OCI-LY7 (cell line): ENCODE measurements at regions not wholly inside any gene's neighbourhood (a gene's known extent, or its start where the extent isn't known, plus 50 kb on each side); places are given as distances from the start of the nearest gene placed in this dataset.

Experiments used
- BruUV-seq: library from RNA; stranded (reverse); fragments of 400-500 nt; replicated peaks from 2 replicates; lab custom pipeline; 2021; lab: Mats Ljungman, UMichigan
- CTCF ChIA-PET: fragments of 300-600 bp; sonication (Branson Sonifier 250); formaldehyde crosslinking; loops from one replicate; lab custom pipeline; 2022; ENCODE audit warnings: antibody characterized with exemption; ENCODE audit not compliant: unreplicated experiment; lab: Charles Lee
- POLR2A ChIA-PET: fragments of 300-600 bp; sonication (Branson Sonifier 250); formaldehyde crosslinking; loops from one replicate; lab custom pipeline; 2022; ENCODE audit warnings: antibody characterized with exemption; lab: Charles Lee
- DNase-seq: peaks from one replicate; pipeline ENCODE4 v3.0.0-alpha.2; 2015; ENCODE audit warnings: low spot score
- H2AFZ ChIP-seq: fragments of 200-600 bp; sonication (generic), shearing (Covaris generic); 2 replicates; pipeline ENCODE4 v1.6.1; 2014; ENCODE audit warnings: mild to moderate bottlenecking, antibody characterized with exemption, low read length, moderate library complexity
- H3K27ac ChIP-seq: fragments of 200-600 bp; sonication (generic); 2 replicates; pipeline ENCODE4 v1.5.1; 2014; ENCODE audit warnings: mixed run types, low read depth, mild to moderate bottlenecking, moderate library complexity, low read length, inconsistent platforms; ENCODE audit not compliant: poor library complexity, severe bottlenecking
- H3K36me3 ChIP-seq: fragments of 200-600 bp; sonication (generic); 2 replicates; pipeline ENCODE4 v1.6.1; 2014; ENCODE audit warnings: mild to moderate bottlenecking, antibody characterized with exemption, low read length, moderate library complexity, mixed read lengths; ENCODE audit not compliant: insufficient read depth
- H3K4me1 ChIP-seq: fragments of 200-600 bp; sonication (generic); 2 replicates; pipeline ENCODE4 v1.5.1; 2014; ENCODE audit warnings: mild to moderate bottlenecking, low read length; ENCODE audit not compliant: insufficient read depth, poor library complexity, severe bottlenecking
- H3K4me2 ChIP-seq: fragments of 200-600 bp; sonication (generic); 2 replicates; pipeline ENCODE4 v1.6.1; 2014; ENCODE audit warnings: mild to moderate bottlenecking, low read length
- H3K4me3 ChIP-seq: fragments of 200-600 bp; sonication (generic); 2 replicates; pipeline ENCODE4 v1.5.1; 2014; ENCODE audit warnings: mild to moderate bottlenecking, low read depth, low read length; ENCODE audit not compliant: poor library complexity, severe bottlenecking
- H3K79me2 ChIP-seq: fragments of 200-600 bp; sonication (generic); 2 replicates; pipeline ENCODE4 v1.6.1; 2016; ENCODE audit warnings: low read depth, mild to moderate bottlenecking, low read length, moderate library complexity, mixed read lengths; ENCODE audit not compliant: insufficient read depth
- H3K9me2 ChIP-seq: fragments of 200-600 bp; sonication (generic); 2 replicates; pipeline ENCODE4 v1.6.1; 2016; ENCODE audit warnings: mild to moderate bottlenecking, low read length, mixed read lengths; ENCODE audit not compliant: insufficient read depth
- H3K9me3 ChIP-seq: fragments of 200-600 bp; sonication (generic); 2 replicates; pipeline ENCODE4 v1.6.1; 2014; ENCODE audit warnings: mild to moderate bottlenecking, mixed run types, low read length, mixed read lengths
- H4K20me1 ChIP-seq: fragments of 200-600 bp; sonication (generic); 2 replicates; pipeline ENCODE4 v1.6.1; 2014; ENCODE audit warnings: mild to moderate bottlenecking, antibody characterized with exemption, low read length, moderate library complexity, mixed read lengths; ENCODE audit not compliant: insufficient read depth
- EZH2phosphoT487 ChIP-seq: fragments of 200-600 bp; sonication (generic); IDR thresholded peaks from 2 replicates; pipeline ENCODE4 v1.6.1; 2018; ENCODE audit warnings: low read depth, borderline replicate concordance, mild to moderate bottlenecking, mixed run types, antibody characterized with exemption, low read length, moderate library complexity, mixed read lengths
- intact Hi-C: fragments of 100-400 bp; cut with micrococcal nuclease; formaldehyde crosslinking; loops from one replicate; pipeline ENCODE4 v1.10.0; 2022; ENCODE audit not compliant: unreplicated experiment
- TF ChIP-seq, protein P1 (sequence below): fragments of 200-600 bp; sonication (generic); conservative IDR thresholded peaks from 2 replicates; pipeline ENCODE4 v1.5.1; 2014; ENCODE audit warnings: mild to moderate bottlenecking, antibody characterized with exemption, low read length, moderate library complexity, mixed read lengths

DNA sequence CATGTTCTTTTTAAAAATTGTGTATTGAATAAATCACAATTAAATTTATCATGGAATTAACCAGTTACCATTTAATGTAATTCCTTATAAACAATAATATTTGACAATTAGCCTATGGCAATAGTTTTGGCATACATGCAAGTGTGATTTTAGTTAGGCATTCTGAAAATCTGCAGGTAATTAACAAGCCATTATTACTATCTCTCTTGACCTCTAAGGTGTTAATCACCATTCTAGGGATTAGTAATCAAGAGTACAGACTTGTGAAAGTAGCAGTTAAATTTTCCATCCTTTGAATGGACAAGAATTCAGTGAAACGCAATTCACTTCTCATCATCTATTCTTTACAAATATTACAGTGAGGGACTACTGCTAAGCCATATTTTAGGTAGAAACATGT, 127.7 kb upstream of the CHST9 start:
- no TSS peak for BruUV-seq
- Histone ChIP-seq H3K9me3 (no peaks in the 10 kb centered on the region), H3K4me3 (no peak overlapping the region), H3K4me1 (no peaks in the 10 kb centered on the region), H3K79me2 (no peaks in the 10 kb centered on the region), H4K20me1 (no peaks in the 10 kb centered on the region), H3K36me3 (no peaks in the 10 kb centered on the region), H3K4me2 (no peak overlapping the region), H3K27ac (no peak overlapping the region), H3K9me2 (no peaks in the 10 kb centered on the region), H2AFZ (no peak overlapping the region)
- no peak for DNase-seq
- ChIA-PET POLR2A (no interaction called here), CTCF (no interaction called here)
- intact Hi-C loops: loop anchor here (5.0 kb wide), 1 partner anchor 51 kb away; no protein-coding TSS in a partner anchor
- TF ChIP-seq, protein P1, sequence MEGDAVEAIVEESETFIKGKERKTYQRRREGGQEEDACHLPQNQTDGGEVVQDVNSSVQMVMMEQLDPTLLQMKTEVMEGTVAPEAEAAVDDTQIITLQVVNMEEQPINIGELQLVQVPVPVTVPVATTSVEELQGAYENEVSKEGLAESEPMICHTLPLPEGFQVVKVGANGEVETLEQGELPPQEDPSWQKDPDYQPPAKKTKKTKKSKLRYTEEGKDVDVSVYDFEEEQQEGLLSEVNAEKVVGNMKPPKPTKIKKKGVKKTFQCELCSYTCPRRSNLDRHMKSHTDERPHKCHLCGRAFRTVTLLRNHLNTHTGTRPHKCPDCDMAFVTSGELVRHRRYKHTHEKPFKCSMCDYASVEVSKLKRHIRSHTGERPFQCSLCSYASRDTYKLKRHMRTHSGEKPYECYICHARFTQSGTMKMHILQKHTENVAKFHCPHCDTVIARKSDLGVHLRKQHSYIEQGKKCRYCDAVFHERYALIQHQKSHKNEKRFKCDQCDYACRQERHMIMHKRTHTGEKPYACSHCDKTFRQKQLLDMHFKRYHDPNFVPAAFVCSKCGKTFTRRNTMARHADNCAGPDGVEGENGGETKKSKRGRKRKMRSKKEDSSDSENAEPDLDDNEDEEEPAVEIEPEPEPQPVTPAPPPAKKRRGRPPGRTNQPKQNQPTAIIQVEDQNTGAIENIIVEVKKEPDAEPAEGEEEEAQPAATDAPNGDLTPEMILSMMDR: no peak
- TF ChIP-seq EZH2phosphoT487: no peak

DNA sequence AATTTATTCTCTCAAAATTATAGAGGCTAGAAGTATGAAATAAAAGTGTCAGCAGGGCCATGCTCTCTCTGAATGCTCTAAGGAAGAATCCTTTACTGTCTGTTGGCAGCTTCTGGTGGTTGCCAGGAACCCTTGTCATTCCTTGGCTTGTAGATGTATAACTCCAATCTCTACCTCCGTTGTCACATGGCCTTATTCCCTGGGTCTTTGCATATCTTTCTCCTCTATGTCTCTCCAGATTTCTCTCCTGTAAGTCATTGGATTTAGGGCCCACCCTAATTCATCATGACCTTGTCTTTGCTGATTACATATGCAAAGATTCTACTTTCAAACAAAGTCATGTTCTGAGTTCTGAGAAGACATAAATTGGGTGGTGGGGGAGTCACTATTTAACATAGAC, 127.0 kb upstream of the CHST9 start:
- no peaks in the 10 kb centered on the region for H3K36me3 ChIP-seq
- no peaks in the 10 kb centered on the region for H3K79me2 ChIP-seq
- H3K4me1 ChIP-seq: no peaks in the 10 kb centered on the region
- no TSS peak for BruUV-seq
- H3K9me2 ChIP-seq: no peaks in the 10 kb centered on the region
- no peaks in the 10 kb centered on the region for H3K9me3 ChIP-seq
- intact Hi-C loops: loop anchor here (5.0 kb wide), 1 partner anchor 50 kb away; no protein-coding TSS in a partner anchor
- H3K27ac ChIP-seq: no peak overlapping the region
- TF ChIP-seq EZH2phosphoT487: no peak
- TF ChIP-seq, protein P1: no peak
- H4K20me1 ChIP-seq: no peaks in the 10 kb centered on the region
- ChIA-PET POLR2A (no interaction called here), CTCF (no interaction called here)
- H2AFZ ChIP-seq: no peak overlapping the region
- no peak overlapping the region for H3K4me3 ChIP-seq
- no peak for DNase-seq
- H3K4me2 ChIP-seq: no peak overlapping the region

DNA sequence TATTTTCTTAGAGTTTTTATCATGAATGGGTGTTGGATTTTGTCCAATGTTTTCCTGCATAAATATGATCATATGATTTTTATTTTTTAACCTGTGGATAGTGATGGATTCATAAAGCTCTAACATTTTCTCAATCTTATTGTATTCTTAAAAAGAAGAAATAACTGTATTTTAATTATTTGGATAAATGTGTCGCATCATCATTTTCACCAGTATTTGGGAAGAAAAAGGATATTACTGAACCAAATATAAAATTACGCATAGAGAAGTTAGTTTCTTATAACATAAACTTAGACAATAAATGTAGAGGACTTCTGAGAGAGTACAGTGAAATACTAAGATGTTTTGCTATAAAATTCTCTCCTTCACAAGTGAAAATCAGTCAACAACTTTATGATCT, 126.0 kb upstream of the CHST9 start:
- H2AFZ ChIP-seq: no peak overlapping the region
- no peak overlapping the region for H3K4me2 ChIP-seq
- no peak overlapping the region for H3K4me3 ChIP-seq
- H3K27ac ChIP-seq: no peak overlapping the region
- H3K9me3 ChIP-seq: no peaks in the 10 kb centered on the region
- TF ChIP-seq EZH2phosphoT487: no peak
- TF ChIP-seq, protein P1: no peak
- H3K36me3 ChIP-seq: no peaks in the 10 kb centered on the region
- H3K79me2 ChIP-seq: no peaks in the 10 kb centered on the region
- ChIA-PET POLR2A (no interaction called here), CTCF (no interaction called here)
- H4K20me1 ChIP-seq: no peaks in the 10 kb centered on the region
- BruUV-seq: no TSS peak
- H3K9me2 ChIP-seq: no peaks in the 10 kb centered on the region
- no peak for DNase-seq
- H3K4me1 ChIP-seq: no peaks in the 10 kb centered on the region
- intact Hi-C loops: loop anchor here (5.0 kb wide), 1 partner anchor 49 kb away; no protein-coding TSS in a partner anchor
